BJ (cell line): ENCODE measurements at regions not wholly inside any gene's neighbourhood (a gene's known extent, or its start where the extent isn't known, plus 50 kb on each side); places are given as distances from the start of the nearest gene placed in this dataset.

Experiments used
- CTCF ChIA-PET: fragments of 350-600 bp; formaldehyde crosslinking; extraction: SDS; loops from one replicate; lab custom pipeline; 2021; ENCODE audit warnings: antibody characterized with exemption, inconsistent platforms; lab: Yijun Ruan, JAX
- POLR2A ChIA-PET: fragments of 300-600 bp; sonication (Branson Sonifier 250); formaldehyde crosslinking; extraction: SDS; loops from one replicate; lab custom pipeline; 2021; ENCODE audit warnings: antibody characterized with exemption; lab: Charles Lee
- DNase-seq: peaks from one replicate; pipeline ENCODE4 v3.0.0-alpha.2; 2011; ENCODE audit warnings: low read depth
- H3K27me3 ChIP-seq: 2 replicates; pipeline ENCODE4 v1.6.0; 2011; ENCODE audit warnings: low read length; ENCODE audit not compliant: control insufficient read depth, insufficient read depth
- H3K36me3 ChIP-seq: 2 replicates; pipeline ENCODE4 v1.5.1; 2011; ENCODE audit warnings: low read length; ENCODE audit not compliant: control insufficient read depth, insufficient read depth
- H3K4me3 ChIP-seq: 2 replicates; pipeline ENCODE4 v1.5.1; 2011; ENCODE audit warnings: low read depth, mild to moderate bottlenecking, control low read depth, low read length
- TF ChIP-seq, protein P1 (sequence below): IDR thresholded peaks from 2 replicates; pipeline ENCODE4 v1.5.1; 2011; ENCODE audit warnings: low read depth, mild to moderate bottlenecking, control low read depth, inconsistent platforms, low read length, moderate library complexity; ENCODE audit not compliant: insufficient read depth

DNA sequence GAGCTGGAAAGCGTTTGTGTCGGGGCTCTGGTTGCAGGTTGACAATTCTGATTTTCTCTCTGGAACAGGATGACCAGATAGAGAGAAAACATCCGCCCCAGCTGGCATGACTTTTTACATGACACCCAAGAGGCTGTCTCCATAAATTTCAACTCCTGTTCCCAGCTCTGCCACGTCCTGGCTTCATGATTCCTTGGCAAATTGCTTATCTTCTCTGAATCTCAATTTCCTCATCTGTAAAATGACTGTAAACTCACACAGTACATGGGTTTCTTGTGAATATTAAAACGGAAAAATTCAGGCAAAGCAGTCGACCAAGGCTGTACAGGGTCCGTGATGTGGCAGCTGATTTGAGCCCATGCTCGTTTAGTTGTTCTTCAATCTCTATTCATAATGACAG is 572.7 kb downstream of the AJAP1 start:
- H3K27me3 ChIP-seq, result no peaks in the 10 kb centered on the region
- ChIA-PET POLR2A (no interaction called here), CTCF (no interaction called here)
- no peaks in the 10 kb centered on the region for H3K36me3 ChIP-seq
- DNase-seq, result no peak
- TF ChIP-seq, protein P1, sequence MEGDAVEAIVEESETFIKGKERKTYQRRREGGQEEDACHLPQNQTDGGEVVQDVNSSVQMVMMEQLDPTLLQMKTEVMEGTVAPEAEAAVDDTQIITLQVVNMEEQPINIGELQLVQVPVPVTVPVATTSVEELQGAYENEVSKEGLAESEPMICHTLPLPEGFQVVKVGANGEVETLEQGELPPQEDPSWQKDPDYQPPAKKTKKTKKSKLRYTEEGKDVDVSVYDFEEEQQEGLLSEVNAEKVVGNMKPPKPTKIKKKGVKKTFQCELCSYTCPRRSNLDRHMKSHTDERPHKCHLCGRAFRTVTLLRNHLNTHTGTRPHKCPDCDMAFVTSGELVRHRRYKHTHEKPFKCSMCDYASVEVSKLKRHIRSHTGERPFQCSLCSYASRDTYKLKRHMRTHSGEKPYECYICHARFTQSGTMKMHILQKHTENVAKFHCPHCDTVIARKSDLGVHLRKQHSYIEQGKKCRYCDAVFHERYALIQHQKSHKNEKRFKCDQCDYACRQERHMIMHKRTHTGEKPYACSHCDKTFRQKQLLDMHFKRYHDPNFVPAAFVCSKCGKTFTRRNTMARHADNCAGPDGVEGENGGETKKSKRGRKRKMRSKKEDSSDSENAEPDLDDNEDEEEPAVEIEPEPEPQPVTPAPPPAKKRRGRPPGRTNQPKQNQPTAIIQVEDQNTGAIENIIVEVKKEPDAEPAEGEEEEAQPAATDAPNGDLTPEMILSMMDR, result no peak
- H3K4me3 ChIP-seq, result no peak overlapping the region

DNA sequence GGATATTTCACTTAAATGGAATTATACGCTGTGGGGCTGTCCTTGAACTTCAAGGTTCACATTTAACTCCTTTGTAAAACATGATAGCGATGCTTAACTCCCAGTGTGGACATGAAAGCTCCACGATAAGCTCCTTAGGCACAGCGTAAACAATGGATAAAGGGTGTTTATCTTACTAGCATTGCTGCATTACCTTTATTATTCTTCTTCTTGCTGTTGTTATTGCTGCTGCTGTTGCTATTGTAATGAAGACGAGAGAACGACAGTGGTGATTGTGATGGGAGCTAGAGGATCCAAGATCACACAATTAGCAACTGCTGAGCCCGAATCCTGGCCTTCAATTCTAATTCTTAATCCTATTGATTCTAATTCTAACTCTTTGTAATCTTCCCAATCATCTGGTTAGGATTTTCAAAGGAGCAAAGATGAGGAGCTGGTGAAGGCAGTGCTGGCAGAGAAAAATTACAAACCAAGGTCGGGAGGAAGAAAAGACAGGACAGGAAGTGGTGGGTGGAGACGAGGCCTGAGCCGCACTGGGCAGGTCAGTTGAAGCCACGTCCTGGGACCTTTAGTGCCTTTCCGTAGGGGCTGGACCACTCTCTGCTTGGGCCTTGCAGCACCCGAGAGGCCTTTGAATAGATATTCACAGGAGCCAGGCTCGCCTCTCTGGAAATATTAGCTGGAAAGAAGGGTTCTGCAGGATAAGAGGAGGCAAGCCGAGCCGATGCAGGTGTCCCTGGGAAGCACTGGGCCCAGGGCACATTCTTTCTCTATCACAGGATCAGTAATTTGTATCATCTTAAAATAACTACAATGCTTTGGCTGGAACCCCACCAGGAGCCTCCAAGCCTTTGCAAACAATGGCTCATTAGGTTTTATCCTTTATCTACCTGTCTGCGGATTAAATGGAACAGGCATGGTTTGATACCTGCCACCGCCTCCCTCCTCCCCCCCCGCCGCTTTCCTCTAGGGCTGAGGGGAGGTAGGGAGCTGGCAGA is 571.6 kb downstream of the AJAP1 start:
- no peak overlapping the region for H3K4me3 ChIP-seq
- CTCF ChIA-PET, result no interaction called here
- POLR2A ChIA-PET, result no interaction called here
- no peaks in the 10 kb centered on the region for H3K27me3 ChIP-seq
- no peak for DNase-seq
- H3K36me3 ChIP-seq, result no peaks in the 10 kb centered on the region
- TF ChIP-seq, protein P1, result no peak

DNA sequence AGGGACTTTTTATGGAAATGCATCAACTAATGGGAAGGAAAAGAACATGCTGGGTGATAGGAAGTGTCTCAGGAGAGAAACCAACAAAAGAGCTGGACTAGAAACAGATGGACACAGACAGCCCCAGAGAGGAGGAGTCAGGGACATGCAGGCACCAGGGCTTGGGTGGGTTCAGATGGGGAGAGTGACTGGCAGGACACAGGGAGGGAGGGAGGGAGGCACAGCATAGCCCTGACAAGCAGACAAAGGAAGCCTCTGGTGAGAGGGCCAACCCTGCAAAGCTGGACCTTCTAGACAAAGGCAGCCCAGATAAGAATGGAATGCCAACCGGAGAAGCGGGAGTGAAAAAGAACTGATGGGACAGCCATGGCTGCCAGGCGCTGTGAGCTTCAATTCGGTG is 568.8 kb downstream of the AJAP1 start:
- DNase-seq, result no peak
- Histone ChIP-seq H3K4me3 (no peak overlapping the region), H3K27me3 (no peaks in the 10 kb centered on the region), H3K36me3 (no peaks in the 10 kb centered on the region)
- ChIA-PET POLR2A (no interaction called here), CTCF (interaction anchor here (1.1 kb wide), 1 partner anchor 59 kb away, joined by 3 read pairs; no protein-coding TSS in a partner anchor)
- TF ChIP-seq, protein P1, result no peak

DNA sequence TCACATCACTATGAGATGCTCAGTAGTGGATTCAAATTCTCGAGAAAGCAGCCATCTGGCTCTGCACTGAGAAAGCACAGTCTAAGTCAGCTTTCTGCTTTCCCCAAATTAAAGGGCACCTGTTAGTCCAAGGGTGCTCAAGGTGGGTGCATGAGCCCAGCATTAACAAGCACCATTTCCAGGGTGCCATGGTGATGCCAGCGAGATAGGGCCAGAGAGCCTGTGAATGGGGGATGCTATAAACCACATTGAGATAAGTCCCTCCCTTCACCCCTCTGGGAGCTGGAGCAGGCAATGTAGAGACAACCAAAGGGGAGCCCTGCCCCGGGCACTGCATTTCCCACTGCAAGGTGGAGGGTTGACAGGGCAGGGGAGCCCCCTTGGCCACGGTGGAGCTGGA is 568.2 kb downstream of the AJAP1 start:
- TF ChIP-seq, protein P1, result no peak
- no peak for DNase-seq
- Histone ChIP-seq H3K36me3 (no peaks in the 10 kb centered on the region), H3K4me3 (no peak overlapping the region), H3K27me3 (no peaks in the 10 kb centered on the region)
- CTCF ChIA-PET, result interaction anchor here (1.1 kb wide), 1 partner anchor 59 kb away, joined by 3 read pairs; no protein-coding TSS in a partner anchor
- POLR2A ChIA-PET, result no interaction called here

DNA sequence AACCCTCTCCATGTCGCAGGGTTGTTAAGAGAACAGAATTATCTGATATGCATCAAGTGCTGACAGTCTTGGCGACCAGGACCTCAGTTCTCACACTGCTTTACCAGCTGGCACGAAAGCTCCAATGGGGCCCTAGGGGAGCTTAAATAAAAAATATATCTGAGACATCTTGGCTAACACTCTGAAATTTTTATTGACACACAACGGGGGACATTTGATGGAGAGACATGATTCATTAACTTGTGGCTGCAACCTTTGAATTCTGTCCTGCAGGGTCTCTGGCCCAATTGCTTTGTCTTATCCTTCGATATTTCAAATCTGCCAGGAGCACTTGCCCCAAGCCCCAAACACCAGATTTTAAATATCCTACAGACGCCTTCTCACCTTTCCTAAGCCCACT is 567.0 kb downstream of the AJAP1 start:
- ChIA-PET POLR2A (no interaction called here), CTCF (no interaction called here)
- no peaks in the 10 kb centered on the region for H3K36me3 ChIP-seq
- DNase-seq, result no peak
- no peaks in the 10 kb centered on the region for H3K27me3 ChIP-seq
- TF ChIP-seq, protein P1, result no peak
- H3K4me3 ChIP-seq, result no peak overlapping the region
